ENCODE measurements at regions not wholly inside any gene's neighbourhood (a gene's known extent, or its start where the extent isn't known, plus 50 kb on each side); places are given as distances from the start of the nearest gene placed in this dataset.

DNA sequence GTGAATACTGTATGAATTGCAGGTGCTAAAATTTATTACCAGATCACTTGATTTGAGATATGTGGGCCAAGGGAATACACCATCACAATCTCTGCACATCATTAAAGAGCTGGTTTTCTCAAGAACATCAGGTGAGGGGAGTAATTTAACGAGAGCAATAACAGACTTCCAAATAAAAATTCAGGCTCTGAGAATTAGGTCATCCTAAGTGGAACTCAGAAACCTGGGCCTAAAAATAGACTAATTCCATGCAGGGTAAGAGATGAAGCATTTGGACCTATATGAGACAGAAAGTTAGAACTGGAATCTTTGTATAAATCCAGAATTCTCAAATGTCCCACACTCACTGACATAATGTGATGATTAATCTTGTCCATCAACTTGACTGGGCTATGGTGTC, 331.1 kb downstream of the ZNF621 start:
- H2AFZ ChIP-seq (ENCODE audit: low read depth, low read length): no peak overlapping the region
- no peaks in the 10 kb centered on the region for H3K79me2 ChIP-seq (ENCODE audit: insufficient read depth, low read length)
- FAIRE-seq (no peak), DNase-seq (ENCODE audit: low read depth) (no peak)
- TF ChIP-seq, protein P1, sequence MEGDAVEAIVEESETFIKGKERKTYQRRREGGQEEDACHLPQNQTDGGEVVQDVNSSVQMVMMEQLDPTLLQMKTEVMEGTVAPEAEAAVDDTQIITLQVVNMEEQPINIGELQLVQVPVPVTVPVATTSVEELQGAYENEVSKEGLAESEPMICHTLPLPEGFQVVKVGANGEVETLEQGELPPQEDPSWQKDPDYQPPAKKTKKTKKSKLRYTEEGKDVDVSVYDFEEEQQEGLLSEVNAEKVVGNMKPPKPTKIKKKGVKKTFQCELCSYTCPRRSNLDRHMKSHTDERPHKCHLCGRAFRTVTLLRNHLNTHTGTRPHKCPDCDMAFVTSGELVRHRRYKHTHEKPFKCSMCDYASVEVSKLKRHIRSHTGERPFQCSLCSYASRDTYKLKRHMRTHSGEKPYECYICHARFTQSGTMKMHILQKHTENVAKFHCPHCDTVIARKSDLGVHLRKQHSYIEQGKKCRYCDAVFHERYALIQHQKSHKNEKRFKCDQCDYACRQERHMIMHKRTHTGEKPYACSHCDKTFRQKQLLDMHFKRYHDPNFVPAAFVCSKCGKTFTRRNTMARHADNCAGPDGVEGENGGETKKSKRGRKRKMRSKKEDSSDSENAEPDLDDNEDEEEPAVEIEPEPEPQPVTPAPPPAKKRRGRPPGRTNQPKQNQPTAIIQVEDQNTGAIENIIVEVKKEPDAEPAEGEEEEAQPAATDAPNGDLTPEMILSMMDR (IDR thresholded peaks at IDR 0.05; ENCODE audit: insufficient read depth, low read depth, low read length): no peak
- no peak for TF ChIP-seq EZH2 (IDR thresholded peaks at IDR 0.05; ENCODE audit: insufficient read depth, low read length)
- H3K4me2 ChIP-seq (ENCODE audit: low read length): no peak overlapping the region
- H3K4me3 Mint-ChIP-seq (ENCODE audit: unreplicated experiment): no peak overlapping the region
- H3K9me3 ChIP-seq (ENCODE audit: insufficient read depth, low read depth, low read length): no peaks in the 10 kb centered on the region
- H3K9ac ChIP-seq (ENCODE audit: low read length): no peak overlapping the region
- H3K36me3 ChIP-seq (ENCODE audit: insufficient read depth, low read length): no peaks in the 10 kb centered on the region
- no peaks in the 10 kb centered on the region for H3K4me1 Mint-ChIP-seq (ENCODE audit: low read depth, unreplicated experiment)
- H3K36me3 Mint-ChIP-seq (ENCODE audit: low read depth, unreplicated experiment): no peaks in the 10 kb centered on the region
- no peak overlapping the region for H3K27ac Mint-ChIP-seq (ENCODE audit: unreplicated experiment)
- no peaks in the 10 kb centered on the region for H3K9me3 Mint-ChIP-seq (ENCODE audit: unreplicated experiment)
- no peaks in the 10 kb centered on the region for H3K4me1 ChIP-seq (ENCODE audit: insufficient read depth, low read length)
- H3K27me3 ChIP-seq (ENCODE audit: insufficient read depth, low read length): no peaks in the 10 kb centered on the region
- no peak overlapping the region for H3K27ac ChIP-seq (ENCODE audit: low read depth, low read length)
- no peak overlapping the region for H3K4me3 ChIP-seq (ENCODE audit: insufficient read depth, low read depth, low read length)
- peaks cover 2% of the 10 kb centered on the region for H3K27me3 Mint-ChIP-seq (ENCODE audit: low read depth, unreplicated experiment)
- H4K20me1 ChIP-seq (ENCODE audit: insufficient read depth, low read length): no peaks in the 10 kb centered on the region

DNA sequence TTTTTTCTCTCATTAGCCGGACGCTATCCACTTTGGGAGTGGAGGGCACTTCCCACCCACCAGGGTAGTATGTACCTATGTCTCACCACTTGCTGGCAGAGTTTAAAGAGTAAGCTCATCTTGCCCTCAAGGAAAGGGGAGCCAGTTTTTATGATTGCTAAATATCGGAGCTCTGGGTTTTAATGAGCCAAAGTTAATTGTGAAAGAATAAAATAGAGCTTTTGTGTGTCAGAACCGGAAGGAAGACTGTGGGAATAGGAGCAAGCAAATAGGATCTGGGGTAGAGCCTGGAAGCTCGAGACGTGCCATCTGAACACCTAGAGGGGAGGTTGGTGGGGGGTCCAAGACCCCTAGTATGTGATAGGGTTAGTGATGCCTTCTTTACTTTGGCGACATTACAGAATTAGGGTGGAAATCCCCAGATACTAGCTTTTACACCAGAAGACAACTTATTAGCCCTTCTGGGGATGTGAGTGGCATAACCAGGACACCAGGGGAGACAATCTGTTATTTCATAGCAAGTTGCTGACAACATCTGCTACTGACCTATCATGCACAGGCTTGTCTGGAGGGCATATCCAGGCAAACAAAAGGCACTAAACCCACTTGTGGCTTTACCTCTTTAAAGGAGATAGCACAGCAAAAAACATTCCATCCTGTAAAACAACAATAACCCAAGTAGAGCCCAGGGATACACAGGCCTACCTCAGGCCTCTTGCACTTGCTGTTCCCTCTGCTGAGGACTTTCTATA, 333.8 kb downstream of the ZNF621 start:
- no peak overlapping the region for H2AFZ ChIP-seq (ENCODE audit: low read depth, low read length)
- no peak for FAIRE-seq
- no peak overlapping the region for H3K4me3 ChIP-seq (ENCODE audit: insufficient read depth, low read depth, low read length)
- H3K36me3 ChIP-seq (ENCODE audit: insufficient read depth, low read length): no peaks in the 10 kb centered on the region
- no peaks in the 10 kb centered on the region for H4K20me1 ChIP-seq (ENCODE audit: insufficient read depth, low read length)
- H3K4me1 Mint-ChIP-seq (ENCODE audit: low read depth, unreplicated experiment): no peaks in the 10 kb centered on the region
- DNase-seq (ENCODE audit: low read depth): no peak
- no peaks in the 10 kb centered on the region for H3K79me2 ChIP-seq (ENCODE audit: insufficient read depth, low read length)
- H3K27ac ChIP-seq (ENCODE audit: low read depth, low read length): no peak overlapping the region
- no peaks in the 10 kb centered on the region for H3K27me3 ChIP-seq (ENCODE audit: insufficient read depth, low read length)
- H3K4me2 ChIP-seq (ENCODE audit: low read length): no peak overlapping the region
- no peak overlapping the region for H3K27ac Mint-ChIP-seq (ENCODE audit: unreplicated experiment)
- TF ChIP-seq, protein P1 (IDR thresholded peaks at IDR 0.05; ENCODE audit: insufficient read depth, low read depth, low read length): no peak
- no peak for TF ChIP-seq EZH2 (IDR thresholded peaks at IDR 0.05; ENCODE audit: insufficient read depth, low read length)
- no peaks in the 10 kb centered on the region for H3K9me3 Mint-ChIP-seq (ENCODE audit: unreplicated experiment)
- no peaks in the 10 kb centered on the region for H3K9me3 ChIP-seq (ENCODE audit: insufficient read depth, low read depth, low read length)
- H3K9ac ChIP-seq (ENCODE audit: low read length): no peak overlapping the region
- H3K4me3 Mint-ChIP-seq (ENCODE audit: unreplicated experiment): no peak overlapping the region
- H3K4me1 ChIP-seq (ENCODE audit: insufficient read depth, low read length): no peaks in the 10 kb centered on the region
- H3K27me3 Mint-ChIP-seq (ENCODE audit: low read depth, unreplicated experiment): peaks cover 2% of the 10 kb centered on the region
- no peaks in the 10 kb centered on the region for H3K36me3 Mint-ChIP-seq (ENCODE audit: low read depth, unreplicated experiment)

- H3K27me3 Mint-ChIP-seq (ENCODE audit: low read depth, unreplicated experiment): peaks cover 10% of the 10 kb centered on the region
- Histone ChIP-seq H4K20me1 (ENCODE audit: insufficient read depth, low read length) (no peaks in the 10 kb centered on the region), H3K9ac (ENCODE audit: low read length) (no peak overlapping the region), H2AFZ (ENCODE audit: low read depth, low read length) (no peak overlapping the region), H3K4me3 (ENCODE audit: insufficient read depth, low read depth, low read length) (no peak overlapping the region), H3K4me2 (ENCODE audit: low read length) (no peak overlapping the region), H3K9me3 (ENCODE audit: insufficient read depth, low read depth, low read length) (no peaks in the 10 kb centered on the region), H3K27ac (ENCODE audit: low read depth, low read length) (no peak overlapping the region), H3K79me2 (ENCODE audit: insufficient read depth, low read length) (no peaks in the 10 kb centered on the region), H3K36me3 (ENCODE audit: insufficient read depth, low read length) (no peaks in the 10 kb centered on the region), H3K27me3 (ENCODE audit: insufficient read depth, low read length) (peaks cover 4% of the 10 kb centered on the region), H3K4me1 (ENCODE audit: insufficient read depth, low read length) (no peaks in the 10 kb centered on the region)
- no peak overlapping the region for H3K27ac Mint-ChIP-seq (ENCODE audit: unreplicated experiment)
- TF ChIP-seq EZH2 (IDR thresholded peaks at IDR 0.05; ENCODE audit: insufficient read depth, low read length): no peak
- TF ChIP-seq, protein P1 (IDR thresholded peaks at IDR 0.05; ENCODE audit: insufficient read depth, low read depth, low read length): no peak
- no peak overlapping the region for H3K4me3 Mint-ChIP-seq (ENCODE audit: unreplicated experiment)
- no peaks in the 10 kb centered on the region for H3K4me1 Mint-ChIP-seq (ENCODE audit: low read depth, unreplicated experiment)
- no peaks in the 10 kb centered on the region for H3K9me3 Mint-ChIP-seq (ENCODE audit: unreplicated experiment)
- DNase-seq (ENCODE audit: low read depth): no peak
- no peak for FAIRE-seq
- no peaks in the 10 kb centered on the region for H3K36me3 Mint-ChIP-seq (ENCODE audit: low read depth, unreplicated experiment)
These were observed 336.4 kb upstream of the CTNNB1 start for GRCh38 chr3:40862946-40863345.
